HepG2 (cell line): ENCODE measurements at regions not wholly inside any gene's neighbourhood (a gene's known extent, or its start where the extent isn't known, plus 50 kb on each side); places are given as distances from the start of the nearest gene placed in this dataset.
A peak's percentile ranks its signal among the peaks of the same experiment; 100 is the strongest.

Source experiments
- ARID5B ChIP-seq: IDR thresholded peaks from 2 replicates; pipeline ENCODE4 v1.4.0; 2020; ENCODE audit warnings: mild to moderate bottlenecking, missing genetic modification reagents
- ARNT ChIP-seq: fragments of 450-650 bp; IDR thresholded peaks from 2 replicates; pipeline ENCODE4 v1.6.1; 2017
- BCL6 ChIP-seq: IDR thresholded peaks from 2 replicates; pipeline ENCODE4 v1.6.1; 2016; ENCODE audit warnings: missing genetic modification reagents, missing compliant biosample characterization
- CBX2 ChIP-seq, 2 experiments: fragments of 200-600 bp in 1 of 2; sonication (generic); formaldehyde crosslinking in 1 of 2; IDR thresholded peaks; 2 replicates each; pipeline versions ENCODE4 v1.7.0 to v1.8.1; 2018 to 2022; ENCODE audit warnings: low read depth in 2 of 2, low read length in 1 of 2, mild to moderate bottlenecking in 1 of 2, missing genetic modification reagents in 1 of 2
- CEBPB ChIP-seq: IDR thresholded peaks from 2 replicates; pipeline ENCODE4 v1.6.1; 2011; ENCODE audit warnings: low read depth, low read length, improper control_type of control experiment, borderline replicate concordance
- CEBPG ChIP-seq: IDR thresholded peaks from 2 replicates; pipeline ENCODE4 v1.6.1; 2016
- CREB1 ChIP-seq, 2 experiments: fragments of 450-650 bp in 1 of 2; IDR thresholded peaks; 2 replicates each; pipeline ENCODE4 v1.6.1; 2016 to 2017; ENCODE audit warnings: control low read depth in 1 of 2, mild to moderate bottlenecking in 1 of 2, missing compliant biosample characterization in 1 of 2, missing genetic modification characterization in 1 of 2
- EP300 ChIP-seq, 3 experiments: sonication (generic) in 1 of 3; formaldehyde crosslinking in 1 of 3; IDR thresholded peaks; 2 replicates each; pipeline versions ENCODE4 v1.5.1 to v1.6.1; 2011 to 2020; ENCODE audit warnings: low read depth in 2 of 3, low read length in 2 of 3, borderline replicate concordance in 1 of 3, improper control_type of control experiment in 1 of 3, mild to moderate bottlenecking in 1 of 3, missing genetic modification reagents in 1 of 3, moderate library complexity in 1 of 3
- FOSL1 ChIP-seq: sonication (generic); formaldehyde crosslinking; IDR thresholded peaks from 2 replicates; pipeline ENCODE4 v1.9.0; 2021; ENCODE audit warnings: missing genetic modification reagents, borderline replicate concordance
- FOSL2 ChIP-seq: sonication (generic); formaldehyde crosslinking; IDR thresholded peaks from 2 replicates; pipeline ENCODE4 v1.4.0; 2020; ENCODE audit warnings: missing genetic modification reagents
- FOXA3 ChIP-seq: IDR thresholded peaks from 2 replicates; pipeline ENCODE4 v1.6.1; 2016; ENCODE audit warnings: missing genetic modification reagents, missing compliant biosample characterization
- FOXK1 ChIP-seq: sonication (generic); formaldehyde crosslinking; IDR thresholded peaks from 2 replicates; pipeline ENCODE4 v1.4.0; 2020; ENCODE audit warnings: low read depth, missing genetic modification reagents, borderline replicate concordance
- FOXP1 ChIP-seq, 2 experiments: fragments of 450-650 bp in 1 of 2; IDR thresholded peaks; 2 replicates each; pipeline ENCODE4 v1.6.1; 2017 to 2018; ENCODE audit warnings: antibody characterized with exemption in 1 of 2
- GABPB1 ChIP-seq: IDR thresholded peaks from 2 replicates; pipeline ENCODE4 v1.6.1; 2016; ENCODE audit warnings: mild to moderate bottlenecking, missing genetic modification reagents, moderate library complexity, missing compliant biosample characterization
- GATAD2A ChIP-seq: IDR thresholded peaks from 2 replicates; pipeline ENCODE4 v1.6.1; 2016
- HMG20A ChIP-seq: IDR thresholded peaks from 2 replicates; pipeline ENCODE4 v1.6.1; 2016; ENCODE audit warnings: borderline replicate concordance
- KDM1A ChIP-seq: IDR thresholded peaks from 2 replicates; pipeline ENCODE4 v1.6.1; 2016; ENCODE audit warnings: missing compliant biosample characterization
- NFE2 ChIP-seq: sonication (generic); formaldehyde crosslinking; IDR thresholded peaks from 2 replicates; pipeline ENCODE4 v1.4.0; 2020; ENCODE audit warnings: missing genetic modification reagents
- NFE2L2 ChIP-seq: fragments of 150-350 bp; IDR thresholded peaks from 2 replicates; pipeline ENCODE4 v1.6.1; 2014; ENCODE audit warnings: low read length
- RXRB ChIP-seq: IDR thresholded peaks from 2 replicates; pipeline ENCODE4 v1.6.1; 2016; ENCODE audit warnings: borderline replicate concordance, missing genetic modification reagents, missing compliant biosample characterization
- TEF ChIP-seq: sonication (generic); formaldehyde crosslinking; IDR thresholded peaks from 2 replicates; pipeline ENCODE4 v1.5.0; 2020; ENCODE audit warnings: missing genetic modification reagents
- ZNF275 ChIP-seq: sonication (generic); formaldehyde crosslinking; IDR thresholded peaks from 2 replicates; pipeline ENCODE4 v1.8.0; 2022; ENCODE audit warnings: missing genetic modification reagents, mild to moderate bottlenecking, inconsistent platforms, borderline replicate concordance
- ZNF547 ChIP-seq: sonication (generic); formaldehyde crosslinking; IDR thresholded peaks from 2 replicates; pipeline ENCODE4 v1.5.1; 2020; ENCODE audit warnings: mild to moderate bottlenecking, missing genetic modification reagents
- ZNF703 ChIP-seq: sonication (generic); formaldehyde crosslinking; IDR thresholded peaks from 2 replicates; pipeline ENCODE4 v1.5.1; 2020; ENCODE audit warnings: missing genetic modification reagents, mild to moderate bottlenecking, moderate library complexity, borderline replicate concordance

GRCh38 chr13:68056816-68057710 lies 826.9 kb upstream of the PCDH9 start (continued):
- TF ChIP-seq KDM1A (CRISPR knock-in tag), result peak; percentile 40; the same call in 1 of the 2 replicates
- TF ChIP-seq FOXA3 (CRISPR knock-in tag), result peak; percentile 86
- TF ChIP-seq FOXP1 (IDR thresholded peaks at IDR 0.05), result no peak
- TF ChIP-seq FOXP1 (CRISPR knock-in tag; IDR thresholded peaks at IDR 0.05), result 0 out of 2 replicates have a peak, but pooled peaks have one; percentile 43
- peak in 1 of 2 experiments; percentile 14; a peak in 1 of 4 replicates for TF ChIP-seq EP300 (IDR thresholded peaks at IDR 0.05; ENCODE audit: low read depth in 2 of 2, low read length in 2 of 2)
- no peak for TF ChIP-seq EP300 (CRISPR knock-in tag; IDR thresholded peaks at IDR 0.05; ENCODE audit: borderline replicate concordance)
- TF ChIP-seq ZNF703 (CRISPR knock-in tag), result no peak
- TF ChIP-seq GABPB1, result peak; percentile 74
- peak; percentile 43; the same call in 1 of the 2 replicates for TF ChIP-seq HMG20A
- peak; percentile 21; the same call in 1 of the 2 replicates for TF ChIP-seq RXRB
- no peak for TF ChIP-seq ARNT
- TF ChIP-seq GATAD2A, result peak; percentile 52; the same call in 1 of the 2 replicates
- TF ChIP-seq CEBPB, result peak; percentile 54; the same call in 1 of the 2 replicates
- no peak for TF ChIP-seq CBX2 (IDR thresholded peaks at IDR 0.05; ENCODE audit: low read depth, low read length)
- no peak for TF ChIP-seq CBX2 (CRISPR knock-in tag; IDR thresholded peaks at IDR 0.05; ENCODE audit: low read depth)
- peak; percentile 47; the same call in 1 of the 2 replicates for TF ChIP-seq TEF (CRISPR knock-in tag)
- TF ChIP-seq CREB1 (IDR thresholded peaks at IDR 0.05), result no peak
- TF ChIP-seq CREB1 (CRISPR knock-in tag; IDR thresholded peaks at IDR 0.05), result no peak; the same call in 1 of the 2 replicates
- 0 out of 2 replicates have a peak, but pooled peaks have one; percentile 29 for TF ChIP-seq BCL6
- 0 out of 2 replicates have a peak, but pooled peaks have one; percentile 16 for TF ChIP-seq CEBPG (CRISPR knock-in tag)
- peak; percentile 69 for TF ChIP-seq ARID5B
- TF ChIP-seq FOSL1, result peak; percentile 47; the same call in 1 of the 2 replicates
- peak; percentile 95 for TF ChIP-seq FOSL2 (CRISPR knock-in tag)
- TF ChIP-seq FOXK1 (CRISPR knock-in tag), result peak; percentile 72; the same call in 1 of the 2 replicates
- TF ChIP-seq NFE2 (CRISPR knock-in tag), result peak; percentile 59; the same call in 1 of the 2 replicates
- TF ChIP-seq NFE2L2, result peak; percentile 65
- TF ChIP-seq ZNF547 (CRISPR knock-in tag), result no peak
- no peak for TF ChIP-seq ZNF275
